ENCODE measurements at regions not wholly inside any gene's neighbourhood (a gene's known extent, or its start where the extent isn't known, plus 50 kb on each side); places are given as distances from the start of the nearest gene placed in this dataset.

DNA sequence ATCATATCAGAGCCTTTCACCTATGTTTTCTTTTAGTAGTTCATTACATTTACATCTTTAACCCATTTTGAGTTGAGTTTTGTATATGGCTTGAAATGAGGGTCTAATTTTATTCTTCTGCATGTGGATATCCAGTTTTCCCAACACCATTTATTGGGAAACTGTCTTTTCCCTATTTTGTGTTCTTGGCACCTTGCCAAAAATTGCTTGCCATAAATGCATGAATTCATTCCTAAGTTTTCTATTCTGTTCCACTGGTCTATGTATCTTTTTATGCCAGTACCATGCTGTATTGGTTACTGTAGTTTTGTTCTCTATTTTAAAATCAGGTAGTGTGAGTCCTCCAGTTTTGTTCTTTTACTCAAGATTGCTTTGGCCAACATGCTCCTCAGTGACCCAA lies 144.0 kb upstream of the OBI1 start:
- no peak for TF ChIP-seq ZFX (IDR thresholded peaks at IDR 0.05)
- TF ChIP-seq, protein P1, sequence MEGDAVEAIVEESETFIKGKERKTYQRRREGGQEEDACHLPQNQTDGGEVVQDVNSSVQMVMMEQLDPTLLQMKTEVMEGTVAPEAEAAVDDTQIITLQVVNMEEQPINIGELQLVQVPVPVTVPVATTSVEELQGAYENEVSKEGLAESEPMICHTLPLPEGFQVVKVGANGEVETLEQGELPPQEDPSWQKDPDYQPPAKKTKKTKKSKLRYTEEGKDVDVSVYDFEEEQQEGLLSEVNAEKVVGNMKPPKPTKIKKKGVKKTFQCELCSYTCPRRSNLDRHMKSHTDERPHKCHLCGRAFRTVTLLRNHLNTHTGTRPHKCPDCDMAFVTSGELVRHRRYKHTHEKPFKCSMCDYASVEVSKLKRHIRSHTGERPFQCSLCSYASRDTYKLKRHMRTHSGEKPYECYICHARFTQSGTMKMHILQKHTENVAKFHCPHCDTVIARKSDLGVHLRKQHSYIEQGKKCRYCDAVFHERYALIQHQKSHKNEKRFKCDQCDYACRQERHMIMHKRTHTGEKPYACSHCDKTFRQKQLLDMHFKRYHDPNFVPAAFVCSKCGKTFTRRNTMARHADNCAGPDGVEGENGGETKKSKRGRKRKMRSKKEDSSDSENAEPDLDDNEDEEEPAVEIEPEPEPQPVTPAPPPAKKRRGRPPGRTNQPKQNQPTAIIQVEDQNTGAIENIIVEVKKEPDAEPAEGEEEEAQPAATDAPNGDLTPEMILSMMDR (conservative IDR thresholded peaks at IDR 0.05): no peak
- H3K27ac ChIP-seq: no peak overlapping the region

DNA sequence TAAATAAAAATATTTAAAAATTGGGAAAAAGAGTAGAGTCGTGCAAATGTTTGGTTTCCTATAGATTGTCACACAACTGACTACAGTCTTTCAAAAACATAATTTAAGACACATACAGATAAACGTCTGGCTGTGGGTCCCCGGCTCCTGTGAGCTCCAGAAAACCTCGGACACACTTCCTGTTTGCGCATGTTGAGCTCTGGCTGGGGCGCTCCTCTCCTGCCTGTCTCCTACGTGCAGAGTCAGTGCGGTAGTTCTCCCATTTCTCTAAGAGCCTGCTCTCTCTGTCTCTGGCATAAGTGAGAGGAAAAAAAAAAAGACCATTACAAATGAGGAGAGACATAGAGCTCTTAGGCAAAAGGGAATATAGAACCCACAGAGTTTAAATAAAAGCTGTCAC lies 128.2 kb upstream of the OBI1 start:
- TF ChIP-seq, protein P1 (conservative IDR thresholded peaks at IDR 0.05): no peak
- TF ChIP-seq ZFX (IDR thresholded peaks at IDR 0.05): no peak
- H3K27ac ChIP-seq: no peak overlapping the region

DNA sequence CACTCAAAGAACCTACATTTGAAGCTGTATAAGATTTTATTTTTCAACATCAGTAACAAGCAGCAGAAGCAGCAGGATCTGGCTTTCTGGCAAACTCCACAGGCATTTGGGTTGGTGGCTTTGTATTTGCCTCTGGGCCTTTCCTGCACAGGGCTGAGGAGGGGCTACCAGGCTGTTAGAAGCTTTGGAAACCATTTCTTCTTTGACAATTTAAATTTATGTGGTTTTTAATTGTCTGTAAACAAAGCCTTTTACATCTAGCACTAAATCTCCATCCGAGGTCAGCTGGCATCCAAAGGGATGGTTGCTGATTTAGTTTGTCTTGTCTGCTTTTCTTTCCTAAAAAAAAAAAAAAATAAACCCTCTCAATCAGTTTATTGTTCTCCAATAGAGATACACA lies 127.5 kb upstream of the OBI1 start:
- no peak for TF ChIP-seq ZFX (IDR thresholded peaks at IDR 0.05)
- TF ChIP-seq, protein P1 (conservative IDR thresholded peaks at IDR 0.05): no peak
- H3K27ac ChIP-seq: no peak overlapping the region

DNA sequence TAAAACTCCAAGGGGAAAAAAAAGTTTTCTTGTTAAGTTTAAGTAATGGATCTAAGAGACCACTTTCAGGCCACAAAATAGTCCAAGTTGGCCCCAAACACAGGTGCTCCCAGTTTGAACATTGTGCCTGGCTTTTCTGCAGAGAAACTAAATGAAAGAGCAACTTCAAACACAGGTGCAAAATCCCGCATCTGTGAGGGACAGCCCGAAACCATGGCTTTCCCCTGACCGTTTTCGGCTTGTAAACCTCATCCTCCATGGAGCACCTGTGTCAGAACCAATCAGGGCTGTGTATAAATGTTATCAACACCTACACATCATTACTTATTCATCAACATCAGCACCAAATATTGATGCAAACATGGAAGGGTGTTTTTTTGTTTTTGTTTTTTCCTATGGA lies 126.8 kb upstream of the OBI1 start:
- no peak for TF ChIP-seq ZFX (IDR thresholded peaks at IDR 0.05)
- H3K27ac ChIP-seq: no peak overlapping the region

DNA sequence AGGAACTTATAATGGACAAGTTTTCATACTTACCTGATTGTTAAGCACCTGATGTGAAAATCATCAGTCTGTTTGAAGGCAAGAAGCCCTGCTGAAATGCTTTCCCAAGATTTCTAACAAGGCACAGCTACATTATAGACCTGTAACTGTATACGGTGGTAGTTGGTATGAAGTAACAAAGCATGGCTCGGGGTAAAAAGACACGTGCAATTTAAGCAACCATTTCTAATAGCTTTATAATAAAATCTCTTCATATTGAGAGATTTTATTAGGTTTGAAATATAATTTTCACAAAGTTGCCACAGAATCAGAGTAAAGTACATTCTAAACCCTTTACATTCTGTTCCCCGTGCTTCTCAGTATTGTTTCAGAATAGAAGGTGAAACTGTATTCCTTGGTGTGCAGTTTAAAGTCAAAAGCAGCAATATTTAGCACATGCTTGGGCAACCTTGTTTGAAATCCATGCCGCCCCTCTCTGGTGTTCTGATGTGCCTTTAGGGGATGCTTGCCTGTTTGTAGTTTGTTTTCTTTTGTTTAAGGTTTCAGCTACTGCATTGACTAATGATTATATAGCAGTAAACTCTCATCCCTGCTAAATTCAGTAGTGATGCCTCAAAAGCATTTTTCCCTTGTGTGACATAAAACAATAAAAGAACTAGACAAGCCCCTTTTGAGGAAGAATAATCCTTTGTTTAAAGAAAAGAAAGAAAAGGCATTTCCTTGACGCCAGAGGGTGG lies 125.2 kb upstream of the OBI1 start:
- H3K27ac ChIP-seq: no peak overlapping the region
- TF ChIP-seq, protein P1 (conservative IDR thresholded peaks at IDR 0.05): no peak
- no peak for TF ChIP-seq ZFX (IDR thresholded peaks at IDR 0.05)

DNA sequence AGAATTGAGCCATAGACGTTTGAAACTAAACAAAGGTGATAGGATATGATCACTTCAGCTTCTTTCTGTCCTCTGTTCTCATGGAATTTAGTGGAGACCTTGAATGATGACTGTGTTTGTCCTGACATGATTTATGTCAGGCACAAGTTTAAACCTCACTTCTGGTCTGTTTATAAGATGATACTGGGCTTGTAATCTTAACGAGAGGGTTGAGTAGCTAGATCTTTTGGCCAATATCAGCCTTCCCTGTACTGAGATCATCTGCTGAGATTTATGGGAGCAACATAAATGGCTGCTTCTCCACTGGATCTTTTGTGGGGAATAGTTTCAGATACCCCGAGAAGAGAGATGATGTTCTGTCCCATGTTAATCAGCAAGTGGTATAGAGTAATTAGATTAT lies 121.8 kb upstream of the OBI1 start:
- no peak for TF ChIP-seq ZFX (IDR thresholded peaks at IDR 0.05)
- TF ChIP-seq, protein P1 (conservative IDR thresholded peaks at IDR 0.05): no peak
- no peak overlapping the region for H3K27ac ChIP-seq

DNA sequence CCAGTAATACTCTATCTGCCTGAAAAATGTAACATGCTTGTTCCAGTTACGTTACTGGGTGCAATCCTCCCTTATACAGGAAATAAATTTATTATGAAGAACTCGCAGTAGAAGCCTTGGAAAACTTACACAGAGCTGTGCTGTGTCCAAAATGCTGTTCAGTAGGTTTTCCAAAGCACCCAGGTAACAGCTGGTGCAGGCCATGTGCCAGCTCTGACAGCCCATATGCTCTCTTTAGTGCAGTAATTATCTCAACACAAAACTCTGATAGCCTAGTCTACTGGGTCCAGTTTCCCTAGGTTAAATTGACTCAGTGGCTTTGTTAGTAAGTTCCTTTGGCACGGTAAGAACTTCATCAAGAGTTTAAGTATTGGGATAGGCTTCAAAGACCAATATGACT lies 120.7 kb upstream of the OBI1 start:
- H3K27ac ChIP-seq: no peak overlapping the region
- TF ChIP-seq, protein P1 (conservative IDR thresholded peaks at IDR 0.05): no peak
- no peak for TF ChIP-seq ZFX (IDR thresholded peaks at IDR 0.05)

DNA sequence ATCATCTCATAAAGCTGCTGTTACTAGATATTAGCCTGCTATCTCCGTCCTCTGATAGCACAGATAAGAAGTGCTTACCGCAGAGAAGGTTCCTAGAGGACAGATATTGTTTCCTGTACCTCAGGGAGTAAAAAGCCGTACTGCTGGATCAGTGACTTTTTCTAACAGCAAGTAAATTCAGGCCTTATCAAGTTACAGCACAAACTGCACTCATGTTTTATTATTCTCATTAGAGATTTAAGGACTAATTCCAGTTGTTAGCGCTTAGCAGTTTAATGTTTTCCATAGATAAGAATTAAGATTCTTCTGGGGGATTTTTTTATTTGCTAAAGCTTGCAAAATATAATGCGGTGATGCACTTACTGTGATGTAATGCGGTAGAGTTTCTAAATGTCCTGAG lies 119.0 kb upstream of the OBI1 start:
- H3K27ac ChIP-seq: no peak overlapping the region
- TF ChIP-seq ZFX (IDR thresholded peaks at IDR 0.05): no peak
- TF ChIP-seq, protein P1 (conservative IDR thresholded peaks at IDR 0.05): no peak
